SK-N-SH treated with all-trans-retinoic acid at 6 μM for 48 hours (cell line): ENCODE measurements at regions not wholly inside any gene's neighbourhood (a gene's known extent, or its start where the extent isn't known, plus 50 kb on each side); places are given as distances from the start of the nearest gene placed in this dataset.

ENCODE experiments used
- CREB5 ChIP-seq: fragments of 250-450 bp; sonication (Bioruptor Pico); IDR thresholded peaks from 2 replicates; pipeline ENCODE4 v1.5.1; 2020; ENCODE audit warnings: low read depth, mild to moderate bottlenecking, moderate library complexity
- POU6F1 ChIP-seq: fragments of 250-450 bp; sonication (Bioruptor Pico); IDR thresholded peaks from 2 replicates; pipeline ENCODE4 v1.8.0; 2021; ENCODE audit warnings: low read depth, mild to moderate bottlenecking, moderate library complexity, borderline replicate concordance
- PPARA ChIP-seq: fragments of 250-450 bp; sonication (Bioruptor Pico); IDR thresholded peaks from 2 replicates; pipeline ENCODE4 v1.5.0; 2020; ENCODE audit warnings: mild to moderate bottlenecking, borderline replicate concordance
- TSHZ2 ChIP-seq: fragments of 250-450 bp; sonication (Bioruptor Pico); IDR thresholded peaks from 2 replicates; pipeline ENCODE4 v1.5.0; 2020; ENCODE audit warnings: mild to moderate bottlenecking, moderate library complexity
- ZFP30 ChIP-seq: fragments of 450-650 bp; formaldehyde crosslinking; IDR thresholded peaks from 2 replicates; pipeline ENCODE4 v1.5.0; 2022; ENCODE audit warnings: mild to moderate bottlenecking, moderate library complexity

- no peak for TF ChIP-seq ZFP30
- no peak for TF ChIP-seq PPARA (CRISPR knock-in tag)
- no peak for TF ChIP-seq CREB5
- TF ChIP-seq POU6F1 = no peak
- TF ChIP-seq TSHZ2 = no peak
Measured at GRCh38 chr2:166725927-166726924, 162.1 kb upstream of the XIRP2 start.
